SK-N-SH (cell line): ENCODE measurements at regions not wholly inside any gene's neighbourhood (a gene's known extent, or its start where the extent isn't known, plus 50 kb on each side); places are given as distances from the start of the nearest gene placed in this dataset.

Source experiments
- CTCF ChIA-PET: fragments of 300-600, 350-600 bp; formaldehyde crosslinking; extraction: SDS; loops from one replicate; lab custom pipeline; 2021; lab: Yijun Ruan, JAX
- POLR2A ChIA-PET: fragments of 350-600 bp; sonication (Branson Sonifier 250); formaldehyde crosslinking; extraction: SDS; loops from one replicate; lab custom pipeline; 2020; ENCODE audit warnings: antibody characterized with exemption, inconsistent platforms; lab: Yijun Ruan, JAX
- DNase-seq: peaks from one replicate; pipeline ENCODE4 v3.0.0; 2012
- H2AFZ ChIP-seq: fragments of 200-600 bp; sonication (generic); 2 replicates; pipeline ENCODE4 v1.8.1; 2016; ENCODE audit warnings: antibody characterized with exemption, mild to moderate bottlenecking, low read depth
- H3F3A ChIP-seq: fragments of 200-600 bp; sonication (generic); replicated peaks from 2 replicates; pipeline ENCODE3; 2016; ENCODE audit warnings: antibody characterized with exemption, mild to moderate bottlenecking; ENCODE audit not compliant: insufficient read depth
- H3K27ac ChIP-seq, 2 experiments: fragments of 200-500 bp in 1 of 2; fragments of 200-600 bp in 1 of 2; sonication (Bioruptor generic) in 1 of 2; sonication (generic), shearing (Covaris generic) in 1 of 2; 2 replicates each; pipeline versions ENCODE4 v1.5.1 to v1.6.1; 2014 to 2016; ENCODE audit warnings: low read depth in 2 of 2, inconsistent platforms in 1 of 2, low read length in 1 of 2, mild to moderate bottlenecking in 1 of 2, mixed read lengths in 1 of 2
- H3K27me3 ChIP-seq: fragments of 200-600 bp; sonication (generic), shearing (Covaris generic); 2 replicates; pipeline ENCODE4 v1.6.1; 2016; ENCODE audit warnings: mixed run types; ENCODE audit not compliant: insufficient read depth
- H3K36me3 ChIP-seq, 2 experiments: fragments of 200-500 bp in 1 of 2; fragments of 200-600 bp in 1 of 2; sonication (Bioruptor generic) in 1 of 2; sonication (generic) in 1 of 2; replicated peaks in 1 of 2; 2 replicates each; pipeline versions ENCODE3 to v1.5.1; 2014 to 2016; ENCODE audit warnings: low read length in 1 of 2, mild to moderate bottlenecking in 1 of 2; ENCODE audit not compliant: insufficient read depth in 2 of 2, control insufficient read depth in 1 of 2
- H3K4me1 ChIP-seq, 2 experiments: fragments of 200-500 bp in 1 of 2; fragments of 200-600 bp in 1 of 2; sonication (Bioruptor generic) in 1 of 2; sonication (generic), shearing (Covaris generic) in 1 of 2; 2 replicates each; pipeline versions ENCODE4 v1.5.1 to v1.6.1; 2014 to 2016; ENCODE audit warnings: low read depth in 1 of 2, low read length in 1 of 2, mixed run types in 1 of 2; ENCODE audit not compliant: insufficient read depth in 2 of 2, control insufficient read depth in 1 of 2
- H3K4me2 ChIP-seq: fragments of 200-600 bp; sonication (generic), shearing (Covaris generic); 2 replicates; pipeline ENCODE4 v1.6.1; 2017; ENCODE audit warnings: mixed run types
- H3K4me3 ChIP-seq, 2 experiments: fragments of 200-500 bp in 1 of 2; fragments of 200-600 bp in 1 of 2; sonication (Bioruptor generic) in 1 of 2; sonication (generic), shearing (Covaris generic) in 1 of 2; 2 replicates each; pipeline versions ENCODE4 v1.5.1 to v1.8.1; 2014 to 2016; ENCODE audit warnings: low read depth in 2 of 2, inconsistent platforms in 1 of 2, low read length in 1 of 2, mild to moderate bottlenecking in 1 of 2, mixed read lengths in 1 of 2, moderate library complexity in 1 of 2
- H3K79me2 ChIP-seq: fragments of 200-600 bp; sonication (generic); 2 replicates; pipeline ENCODE4 v1.8.1; 2017; ENCODE audit warnings: mild to moderate bottlenecking; ENCODE audit not compliant: insufficient read depth
- H3K9ac ChIP-seq: fragments of 200-600 bp; sonication (generic); 2 replicates; pipeline ENCODE4 v1.6.1; 2017; ENCODE audit warnings: mixed run types
- H3K9me2 ChIP-seq: fragments of 200-600 bp; sonication (generic); 2 replicates; pipeline ENCODE4 v1.6.1; 2017; ENCODE audit warnings: mixed run types
- H3K9me3 ChIP-seq: fragments of 200-600 bp; sonication (generic); 2 replicates; pipeline ENCODE4 v1.6.1; 2017; ENCODE audit warnings: mixed run types, mild to moderate bottlenecking, moderate library complexity
- H4K20me1 ChIP-seq: fragments of 200-600 bp; sonication (generic); 2 replicates; pipeline ENCODE4 v1.6.1; 2017; ENCODE audit warnings: mild to moderate bottlenecking, mixed run types; ENCODE audit not compliant: insufficient read depth
- CHD2 ChIP-seq: fragments of 150-350 bp; IDR thresholded peaks from 2 replicates; pipeline ENCODE4 v1.6.1; 2018; ENCODE audit warnings: low read length; ENCODE audit not compliant: partially characterized antibody
- ELF1 ChIP-seq: IDR thresholded peaks from 2 replicates; pipeline ENCODE4 v1.4.0; 2012
- EP300 ChIP-seq, 2 experiments: IDR thresholded peaks; 2 replicates each; pipeline versions ENCODE4 v1.4.0 to v1.6.1; 2012; ENCODE audit warnings: borderline replicate concordance in 1 of 2, low read depth in 1 of 2, low read length in 1 of 2
- EZH2phosphoT487 ChIP-seq: fragments of 200-600 bp; sonication (generic); IDR thresholded peaks from 2 replicates; pipeline ENCODE4 v1.6.1; 2017; ENCODE audit warnings: low read depth, mixed run types, mild to moderate bottlenecking, antibody characterized with exemption, moderate library complexity, borderline replicate concordance
- FOXM1 ChIP-seq: IDR thresholded peaks from 2 replicates; pipeline ENCODE4 v1.4.0; 2012; ENCODE audit warnings: low read depth, mild to moderate bottlenecking
- GABPA ChIP-seq: IDR thresholded peaks from 2 replicates; pipeline ENCODE4 v1.4.0; 2012; ENCODE audit warnings: low read depth, mild to moderate bottlenecking
- MXI1 ChIP-seq: IDR thresholded peaks from 2 replicates; pipeline ENCODE4 v1.6.1; 2012; ENCODE audit warnings: mild to moderate bottlenecking, low read depth, low read length, improper control_type of control experiment
- NFIC ChIP-seq: IDR thresholded peaks from 2 replicates; pipeline ENCODE4 v1.4.0; 2012; ENCODE audit warnings: borderline replicate concordance
- POLR2AphosphoS5 ChIP-seq: IDR thresholded peaks from 2 replicates; pipeline ENCODE4 v1.6.1; 2012; ENCODE audit warnings: low read depth, low read length
- RCOR1 ChIP-seq: fragments of 150-350 bp; IDR thresholded peaks from 2 replicates; pipeline ENCODE4 v1.6.1; 2017; ENCODE audit warnings: antibody characterized with exemption, low read length
- RFX5 ChIP-seq: IDR thresholded peaks from 2 replicates; pipeline ENCODE4 v1.6.1; 2012; ENCODE audit warnings: mild to moderate bottlenecking, improper control_type of control experiment, low read length
- TAF1 ChIP-seq: IDR thresholded peaks from 2 replicates; pipeline ENCODE4 v1.6.1; 2012; ENCODE audit warnings: low read depth, mild to moderate bottlenecking, low read length, moderate library complexity, borderline replicate concordance
- TEAD4 ChIP-seq: IDR thresholded peaks from 2 replicates; pipeline ENCODE4 v1.4.0; 2012; ENCODE audit warnings: mild to moderate bottlenecking, borderline replicate concordance; ENCODE audit not compliant: insufficient read depth
- WGBS: methylation state at CpG from one replicate; pipeline ENCODE4 v1.1.6; 2017; ENCODE audit warnings: low lambda C conversion rate; 5-methylcytosine and 5-hydroxymethylcytosine counted together
- TF ChIP-seq, protein P1 (sequence below): IDR thresholded peaks from 2 replicates; pipeline ENCODE4 v1.4.0; 2012; ENCODE audit warnings: low read depth, borderline replicate concordance
- TF ChIP-seq, protein P2 (sequence below): fragments of 150-350 bp; IDR thresholded peaks from 2 replicates; pipeline ENCODE4 v1.6.1; 2016; ENCODE audit warnings: mild to moderate bottlenecking, low read depth, low read length
- TF ChIP-seq, protein P3 (sequence below): IDR thresholded peaks from 2 replicates; pipeline ENCODE4; 2012
- TF ChIP-seq, protein P4 (sequence below): IDR thresholded peaks from 2 replicates; pipeline ENCODE4 v1.6.1; 2012; ENCODE audit warnings: mild to moderate bottlenecking, low read depth, low read length, moderate library complexity
- TF ChIP-seq, protein P5 (sequence below): IDR thresholded peaks from 2 replicates; pipeline ENCODE4 v1.4.0; 2012; ENCODE audit warnings: low read depth

DNA sequence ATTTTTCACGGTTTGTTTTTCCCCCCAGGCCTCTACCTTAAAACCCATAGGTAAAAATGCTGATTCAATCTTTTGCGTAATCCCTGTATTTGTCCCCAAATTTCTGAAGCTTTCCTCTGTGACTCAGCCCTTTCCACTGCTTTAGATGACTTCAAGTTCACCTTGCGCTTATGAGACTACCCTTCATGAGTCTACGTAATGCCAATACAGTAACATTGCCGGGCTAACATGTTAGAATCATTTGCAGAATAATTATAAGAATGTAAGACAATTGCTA, 283.0 kb downstream of the TMX3 start:
- Histone ChIP-seq H3K9ac (no peak overlapping the region), H3F3A (peaks cover under 1% of the 10 kb centered on the region), H3K9me2 (no peaks in the 10 kb centered on the region), H3K36me3 (no peaks in the 10 kb centered on the region), H4K20me1 (no peaks in the 10 kb centered on the region), H3K4me2 (no peak overlapping the region), H3K79me2 (no peaks in the 10 kb centered on the region), H3K27me3 (no peaks in the 10 kb centered on the region), H3K4me3 (no peak overlapping the region), H2AFZ (no peak overlapping the region), H3K27ac (no peak overlapping the region), H3K9me3 (no peaks in the 10 kb centered on the region), H3K4me1 (peaks cover 0 to 38% of the 10 kb centered on the region in 2 experiments; a peak in 3 of 4 replicates)
- DNase-seq, result no peak
- no peak for TF ChIP-seq RCOR1
- TF ChIP-seq NFIC, result no peak
- TF ChIP-seq TAF1, result no peak
- no peak for TF ChIP-seq FOXM1
- no peak for TF ChIP-seq EP300 (IDR thresholded peaks at IDR 0.05; ENCODE audit: borderline replicate concordance in 1 of 2, low read depth in 1 of 2, low read length in 1 of 2)
- TF ChIP-seq, protein P1, sequence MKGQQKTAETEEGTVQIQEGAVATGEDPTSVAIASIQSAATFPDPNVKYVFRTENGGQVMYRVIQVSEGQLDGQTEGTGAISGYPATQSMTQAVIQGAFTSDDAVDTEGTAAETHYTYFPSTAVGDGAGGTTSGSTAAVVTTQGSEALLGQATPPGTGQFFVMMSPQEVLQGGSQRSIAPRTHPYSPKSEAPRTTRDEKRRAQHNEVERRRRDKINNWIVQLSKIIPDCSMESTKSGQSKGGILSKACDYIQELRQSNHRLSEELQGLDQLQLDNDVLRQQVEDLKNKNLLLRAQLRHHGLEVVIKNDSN, result no peak
- TF ChIP-seq, protein P2, sequence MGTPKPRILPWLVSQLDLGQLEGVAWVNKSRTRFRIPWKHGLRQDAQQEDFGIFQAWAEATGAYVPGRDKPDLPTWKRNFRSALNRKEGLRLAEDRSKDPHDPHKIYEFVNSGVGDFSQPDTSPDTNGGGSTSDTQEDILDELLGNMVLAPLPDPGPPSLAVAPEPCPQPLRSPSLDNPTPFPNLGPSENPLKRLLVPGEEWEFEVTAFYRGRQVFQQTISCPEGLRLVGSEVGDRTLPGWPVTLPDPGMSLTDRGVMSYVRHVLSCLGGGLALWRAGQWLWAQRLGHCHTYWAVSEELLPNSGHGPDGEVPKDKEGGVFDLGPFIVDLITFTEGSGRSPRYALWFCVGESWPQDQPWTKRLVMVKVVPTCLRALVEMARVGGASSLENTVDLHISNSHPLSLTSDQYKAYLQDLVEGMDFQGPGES, result no peak
- no peak for TF ChIP-seq EZH2phosphoT487
- no peak for TF ChIP-seq TEAD4
- TF ChIP-seq GABPA, result no peak
- TF ChIP-seq, protein P3, sequence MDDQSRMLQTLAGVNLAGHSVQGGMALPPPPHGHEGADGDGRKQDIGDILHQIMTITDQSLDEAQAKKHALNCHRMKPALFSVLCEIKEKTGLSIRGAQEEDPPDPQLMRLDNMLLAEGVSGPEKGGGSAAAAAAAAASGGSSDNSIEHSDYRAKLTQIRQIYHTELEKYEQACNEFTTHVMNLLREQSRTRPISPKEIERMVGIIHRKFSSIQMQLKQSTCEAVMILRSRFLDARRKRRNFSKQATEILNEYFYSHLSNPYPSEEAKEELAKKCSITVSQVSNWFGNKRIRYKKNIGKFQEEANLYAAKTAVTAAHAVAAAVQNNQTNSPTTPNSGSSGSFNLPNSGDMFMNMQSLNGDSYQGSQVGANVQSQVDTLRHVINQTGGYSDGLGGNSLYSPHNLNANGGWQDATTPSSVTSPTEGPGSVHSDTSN, result no peak
- TF ChIP-seq RFX5, result no peak
- TF ChIP-seq ELF1, result no peak
- no peak for TF ChIP-seq POLR2AphosphoS5
- no peak for TF ChIP-seq MXI1
- TF ChIP-seq, protein P4, sequence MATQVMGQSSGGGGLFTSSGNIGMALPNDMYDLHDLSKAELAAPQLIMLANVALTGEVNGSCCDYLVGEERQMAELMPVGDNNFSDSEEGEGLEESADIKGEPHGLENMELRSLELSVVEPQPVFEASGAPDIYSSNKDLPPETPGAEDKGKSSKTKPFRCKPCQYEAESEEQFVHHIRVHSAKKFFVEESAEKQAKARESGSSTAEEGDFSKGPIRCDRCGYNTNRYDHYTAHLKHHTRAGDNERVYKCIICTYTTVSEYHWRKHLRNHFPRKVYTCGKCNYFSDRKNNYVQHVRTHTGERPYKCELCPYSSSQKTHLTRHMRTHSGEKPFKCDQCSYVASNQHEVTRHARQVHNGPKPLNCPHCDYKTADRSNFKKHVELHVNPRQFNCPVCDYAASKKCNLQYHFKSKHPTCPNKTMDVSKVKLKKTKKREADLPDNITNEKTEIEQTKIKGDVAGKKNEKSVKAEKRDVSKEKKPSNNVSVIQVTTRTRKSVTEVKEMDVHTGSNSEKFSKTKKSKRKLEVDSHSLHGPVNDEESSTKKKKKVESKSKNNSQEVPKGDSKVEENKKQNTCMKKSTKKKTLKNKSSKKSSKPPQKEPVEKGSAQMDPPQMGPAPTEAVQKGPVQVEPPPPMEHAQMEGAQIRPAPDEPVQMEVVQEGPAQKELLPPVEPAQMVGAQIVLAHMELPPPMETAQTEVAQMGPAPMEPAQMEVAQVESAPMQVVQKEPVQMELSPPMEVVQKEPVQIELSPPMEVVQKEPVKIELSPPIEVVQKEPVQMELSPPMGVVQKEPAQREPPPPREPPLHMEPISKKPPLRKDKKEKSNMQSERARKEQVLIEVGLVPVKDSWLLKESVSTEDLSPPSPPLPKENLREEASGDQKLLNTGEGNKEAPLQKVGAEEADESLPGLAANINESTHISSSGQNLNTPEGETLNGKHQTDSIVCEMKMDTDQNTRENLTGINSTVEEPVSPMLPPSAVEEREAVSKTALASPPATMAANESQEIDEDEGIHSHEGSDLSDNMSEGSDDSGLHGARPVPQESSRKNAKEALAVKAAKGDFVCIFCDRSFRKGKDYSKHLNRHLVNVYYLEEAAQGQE, result no peak
- TF ChIP-seq, protein P5, sequence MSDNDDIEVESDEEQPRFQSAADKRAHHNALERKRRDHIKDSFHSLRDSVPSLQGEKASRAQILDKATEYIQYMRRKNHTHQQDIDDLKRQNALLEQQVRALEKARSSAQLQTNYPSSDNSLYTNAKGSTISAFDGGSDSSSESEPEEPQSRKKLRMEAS, result no peak
- no peak for TF ChIP-seq CHD2
- ChIA-PET CTCF (interaction anchor here (0.6 kb wide), 1 partner anchor 187 kb away, joined by 3 read pairs; no protein-coding TSS in a partner anchor), POLR2A (no interaction called here)
- WGBS, result 91% methylated on average over 5 of the region's 5 CpGs
